Right lobe of liver (tissue), 4 donors: ENCODE measurements at regions not wholly inside any gene's neighbourhood (a gene's known extent, or its start where the extent isn't known, plus 50 kb on each side); places are given as distances from the start of the nearest gene placed in this dataset.

Experiments
- POLR2A ChIP-seq: fragments of 450-650 bp; IDR thresholded peaks from one replicate; pipeline ENCODE4 v1.6.1; 2017; ENCODE audit warnings: antibody characterized with exemption, mild to moderate bottlenecking
- TF ChIP-seq, protein P1 (sequence below), 4 donors: fragments of 200-600 bp in 3 of 4; fragments of 450-650 bp in 1 of 4; IDR thresholded peaks; one replicate each; pipeline versions ENCODE4 v1.5.1 to v1.8.0; 2016 to 2022; ENCODE audit warnings: antibody characterized with exemption in 4 of 4, mild to moderate bottlenecking in 2 of 4
- donor health status: DM: no; HTN: no; CAD: no.
- donor health status: DM: no; HTN: no; CAD: no.
- donor health status: DM: no; HTN: yes; CAD: no.

DNA sequence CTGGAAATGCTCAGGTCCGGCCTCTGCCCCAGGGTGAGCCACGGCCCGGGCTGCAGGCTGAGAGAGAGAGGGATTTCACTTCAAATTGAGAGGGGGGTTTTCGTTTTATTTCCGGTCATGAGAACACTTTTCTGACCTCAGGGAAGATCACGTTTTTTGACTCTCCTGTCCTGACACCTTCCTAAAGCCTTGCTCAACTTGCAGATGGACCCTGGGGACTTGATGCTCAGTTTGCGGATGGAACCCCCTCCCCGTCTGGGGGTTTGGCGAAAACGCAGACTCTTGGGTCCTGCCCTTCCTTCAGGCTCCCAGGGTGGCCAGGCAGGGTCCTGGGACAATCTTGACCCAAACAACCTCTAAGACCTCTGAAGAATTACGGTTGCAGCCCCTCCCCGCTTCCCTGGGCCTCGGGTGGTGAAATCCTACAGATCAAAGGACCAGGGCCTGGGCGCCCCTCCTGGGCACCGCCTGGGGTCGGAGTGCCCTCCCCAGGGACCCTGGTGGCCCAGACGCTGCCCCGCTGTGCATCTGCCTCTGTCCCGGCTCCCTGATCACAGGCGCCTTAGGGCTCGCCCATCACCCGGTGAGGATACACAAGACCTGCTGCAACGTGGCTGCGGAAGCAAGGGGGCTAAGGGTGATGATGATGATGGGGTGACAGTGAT lies 148.2 kb downstream of the ERMARD start:
- TF ChIP-seq, protein P1, sequence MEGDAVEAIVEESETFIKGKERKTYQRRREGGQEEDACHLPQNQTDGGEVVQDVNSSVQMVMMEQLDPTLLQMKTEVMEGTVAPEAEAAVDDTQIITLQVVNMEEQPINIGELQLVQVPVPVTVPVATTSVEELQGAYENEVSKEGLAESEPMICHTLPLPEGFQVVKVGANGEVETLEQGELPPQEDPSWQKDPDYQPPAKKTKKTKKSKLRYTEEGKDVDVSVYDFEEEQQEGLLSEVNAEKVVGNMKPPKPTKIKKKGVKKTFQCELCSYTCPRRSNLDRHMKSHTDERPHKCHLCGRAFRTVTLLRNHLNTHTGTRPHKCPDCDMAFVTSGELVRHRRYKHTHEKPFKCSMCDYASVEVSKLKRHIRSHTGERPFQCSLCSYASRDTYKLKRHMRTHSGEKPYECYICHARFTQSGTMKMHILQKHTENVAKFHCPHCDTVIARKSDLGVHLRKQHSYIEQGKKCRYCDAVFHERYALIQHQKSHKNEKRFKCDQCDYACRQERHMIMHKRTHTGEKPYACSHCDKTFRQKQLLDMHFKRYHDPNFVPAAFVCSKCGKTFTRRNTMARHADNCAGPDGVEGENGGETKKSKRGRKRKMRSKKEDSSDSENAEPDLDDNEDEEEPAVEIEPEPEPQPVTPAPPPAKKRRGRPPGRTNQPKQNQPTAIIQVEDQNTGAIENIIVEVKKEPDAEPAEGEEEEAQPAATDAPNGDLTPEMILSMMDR (IDR thresholded peaks at IDR 0.05), result no peak
- TF ChIP-seq POLR2A, result no peak
